SK-N-SH treated with all-trans-retinoic acid at 6 μM for 48 hours (cell line): ENCODE measurements at regions not wholly inside any gene's neighbourhood (a gene's known extent, or its start where the extent isn't known, plus 50 kb on each side); places are given as distances from the start of the nearest gene placed in this dataset.

Source experiments
- ARNTL ChIP-seq: fragments of 450-650 bp; formaldehyde crosslinking; IDR thresholded peaks from 2 replicates; pipeline ENCODE4 v1.5.0; 2020; ENCODE audit warnings: low read depth, mild to moderate bottlenecking, moderate library complexity, borderline replicate concordance
- BACH2 ChIP-seq: fragments of 250-450 bp; sonication (Bioruptor Pico); IDR thresholded peaks from 2 replicates; pipeline ENCODE4 v1.9.0; 2021; ENCODE audit warnings: mild to moderate bottlenecking, borderline replicate concordance
- ESRRG ChIP-seq: fragments of 250-450 bp; sonication (Bioruptor Pico); IDR thresholded peaks from 2 replicates; pipeline ENCODE4 v1.6.1; 2021; ENCODE audit warnings: mild to moderate bottlenecking
- ISL1 ChIP-seq: fragments of 250-450 bp; sonication (Bioruptor Pico); IDR thresholded peaks from 2 replicates; pipeline ENCODE4 v2.1.2; 2022; ENCODE audit warnings: mild to moderate bottlenecking, moderate library complexity
- RARB ChIP-seq: fragments of 250-450 bp; sonication (Bioruptor Pico); IDR thresholded peaks from 2 replicates; pipeline ENCODE4 v1.8.0; 2021; ENCODE audit warnings: mild to moderate bottlenecking, moderate library complexity
- SNAI2 ChIP-seq: fragments of 250-450 bp; sonication (Bioruptor Pico); IDR thresholded peaks from 2 replicates; pipeline ENCODE4 v1.5.0; 2020; ENCODE audit warnings: mild to moderate bottlenecking, moderate library complexity
- ZFP3 ChIP-seq: fragments of 250-450 bp; sonication (Bioruptor Pico); IDR thresholded peaks from 2 replicates; pipeline ENCODE4 v1.5.0; 2020; ENCODE audit warnings: mild to moderate bottlenecking, moderate library complexity
- ZNF8 ChIP-seq: fragments of 450-650 bp; formaldehyde crosslinking; IDR thresholded peaks from 2 replicates; pipeline ENCODE4 v1.5.0; 2020; ENCODE audit warnings: mild to moderate bottlenecking, moderate library complexity
- TF ChIP-seq, protein P1 (sequence below): fragments of 250-450 bp; sonication (Bioruptor Pico); IDR thresholded peaks from 2 replicates; pipeline ENCODE4 v1.5.1; 2020; ENCODE audit warnings: low read depth, mild to moderate bottlenecking, moderate library complexity

DNA sequence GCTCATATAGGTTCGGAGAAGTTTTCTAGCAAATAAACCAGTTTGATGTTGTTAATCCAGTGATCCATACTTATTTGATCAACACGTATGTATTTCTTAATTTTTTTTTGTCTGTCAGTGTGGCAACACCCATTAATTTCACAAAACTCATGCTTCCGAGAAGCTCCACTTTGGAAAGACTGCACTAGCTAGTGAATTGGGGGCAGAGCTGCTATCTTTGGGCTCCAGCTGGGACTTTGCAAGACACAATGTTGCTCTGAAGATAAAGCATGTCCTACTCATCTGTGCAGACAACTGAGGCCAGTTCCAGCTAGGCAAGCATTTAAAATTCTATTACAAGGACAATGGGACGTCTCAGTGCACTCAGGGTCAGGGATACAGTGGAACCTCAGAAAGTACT lies 298.4 kb downstream of the NUAK1 start:
- TF ChIP-seq, protein P1, sequence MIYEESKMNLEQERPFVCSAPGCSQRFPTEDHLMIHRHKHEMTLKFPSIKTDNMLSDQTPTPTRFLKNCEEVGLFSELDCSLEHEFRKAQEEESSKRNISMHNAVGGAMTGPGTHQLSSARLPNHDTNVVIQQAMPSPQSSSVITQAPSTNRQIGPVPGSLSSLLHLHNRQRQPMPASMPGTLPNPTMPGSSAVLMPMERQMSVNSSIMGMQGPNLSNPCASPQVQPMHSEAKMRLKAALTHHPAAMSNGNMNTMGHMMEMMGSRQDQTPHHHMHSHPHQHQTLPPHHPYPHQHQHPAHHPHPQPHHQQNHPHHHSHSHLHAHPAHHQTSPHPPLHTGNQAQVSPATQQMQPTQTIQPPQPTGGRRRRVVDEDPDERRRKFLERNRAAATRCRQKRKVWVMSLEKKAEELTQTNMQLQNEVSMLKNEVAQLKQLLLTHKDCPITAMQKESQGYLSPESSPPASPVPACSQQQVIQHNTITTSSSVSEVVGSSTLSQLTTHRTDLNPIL (CRISPR knock-in tag): no peak
- TF ChIP-seq ZNF8 (CRISPR knock-in tag) (no peak), RARB (CRISPR knock-in tag) (no peak), BACH2 (no peak), SNAI2 (CRISPR knock-in tag) (no peak), ISL1 (CRISPR knock-in tag) (no peak), ARNTL (no peak), ESRRG (no peak), ZFP3 (CRISPR knock-in tag) (no peak)
